NCI-H2171 (cell line): ENCODE measurements at regions not wholly inside any gene's neighbourhood (a gene's known extent, or its start where the extent isn't known, plus 50 kb on each side); places are given as distances from the start of the nearest gene placed in this dataset.
"Not testable (repeated sequence)": the region's sequence is repeated elsewhere in the genome, so short reads cannot be mapped to it uniquely, and the experiment has no call there.

Experiments used
- DNase-seq: peaks from one replicate; lab custom pipeline; 2025; lab: John Stamatoyannopoulos, UW

DNA sequence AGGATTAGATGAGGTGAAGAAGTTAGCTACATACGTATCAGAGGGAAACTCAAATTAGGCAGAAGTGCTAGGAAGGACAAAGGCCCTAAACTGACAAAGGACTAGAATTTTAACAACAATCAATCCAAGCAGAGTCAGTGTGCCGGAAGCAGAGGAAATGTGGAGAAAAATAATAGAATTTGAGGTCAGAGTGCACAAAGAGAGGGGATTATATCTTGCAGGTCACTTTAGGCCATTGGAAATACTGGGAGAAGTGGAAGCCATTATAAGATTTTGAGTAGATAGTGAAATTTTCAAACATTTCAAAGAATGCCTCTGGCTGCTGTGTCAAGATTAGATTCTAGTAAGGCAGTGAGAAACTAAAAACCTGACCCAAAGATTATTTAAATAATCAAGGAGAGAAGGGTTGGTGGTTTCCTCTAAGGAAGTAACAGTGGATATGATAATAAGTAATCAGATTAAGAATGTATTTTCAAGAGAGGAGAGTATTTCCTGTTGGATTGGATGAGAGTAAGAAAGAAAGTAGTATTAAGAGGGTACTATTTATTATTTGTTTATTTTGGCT, 889.2 kb upstream of the NCAM2 start:
- DNase-seq: no peak

DNA sequence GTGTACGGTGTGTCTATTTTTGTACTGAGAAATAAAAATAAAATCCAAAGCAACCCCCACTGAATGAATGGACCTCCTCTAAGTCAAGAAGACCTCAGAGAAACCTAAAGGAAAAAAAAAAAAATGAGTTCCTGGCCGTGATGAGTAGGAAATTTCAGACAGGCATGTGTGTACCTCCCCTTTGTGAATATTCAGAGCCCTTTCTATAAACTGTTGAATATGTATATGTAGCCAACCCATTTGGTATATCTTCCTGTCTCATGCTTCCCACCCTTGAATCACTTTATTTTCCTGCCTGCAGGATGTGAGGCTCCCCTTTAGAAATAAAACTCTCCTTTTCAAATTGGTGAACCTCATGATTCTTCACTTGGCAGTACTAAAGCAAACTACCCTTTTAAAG, 887.8 kb upstream of the NCAM2 start:
- no peak for DNase-seq

DNA sequence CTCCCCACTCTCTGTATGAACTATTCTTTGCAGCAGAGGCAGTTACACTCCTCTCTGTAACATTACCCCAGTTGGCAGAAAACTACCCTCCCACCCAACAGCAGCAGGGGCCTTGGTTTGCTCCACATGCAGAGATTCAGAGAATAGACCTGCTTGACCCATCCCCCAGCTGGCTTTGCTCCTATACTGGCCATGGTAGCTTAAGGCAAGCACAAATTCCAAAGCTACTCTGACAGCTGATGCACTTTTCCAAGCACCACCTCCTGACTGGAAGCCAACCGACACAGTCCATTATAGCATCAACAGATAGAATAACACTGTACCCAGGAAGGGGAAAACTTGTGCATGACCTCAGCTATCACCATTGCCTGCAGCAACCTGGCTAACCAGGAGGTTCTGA, 846.5 kb upstream of the NCAM2 start:
- no peak for DNase-seq

- DNase-seq: no peak
Observed at GRCh38 chr21:20163167-20163566, 835.0 kb upstream of the NCAM2 start.

GRCh38 chr21:20167059-20167458, 831.1 kb upstream of the NCAM2 start:
- no peak for DNase-seq

DNA sequence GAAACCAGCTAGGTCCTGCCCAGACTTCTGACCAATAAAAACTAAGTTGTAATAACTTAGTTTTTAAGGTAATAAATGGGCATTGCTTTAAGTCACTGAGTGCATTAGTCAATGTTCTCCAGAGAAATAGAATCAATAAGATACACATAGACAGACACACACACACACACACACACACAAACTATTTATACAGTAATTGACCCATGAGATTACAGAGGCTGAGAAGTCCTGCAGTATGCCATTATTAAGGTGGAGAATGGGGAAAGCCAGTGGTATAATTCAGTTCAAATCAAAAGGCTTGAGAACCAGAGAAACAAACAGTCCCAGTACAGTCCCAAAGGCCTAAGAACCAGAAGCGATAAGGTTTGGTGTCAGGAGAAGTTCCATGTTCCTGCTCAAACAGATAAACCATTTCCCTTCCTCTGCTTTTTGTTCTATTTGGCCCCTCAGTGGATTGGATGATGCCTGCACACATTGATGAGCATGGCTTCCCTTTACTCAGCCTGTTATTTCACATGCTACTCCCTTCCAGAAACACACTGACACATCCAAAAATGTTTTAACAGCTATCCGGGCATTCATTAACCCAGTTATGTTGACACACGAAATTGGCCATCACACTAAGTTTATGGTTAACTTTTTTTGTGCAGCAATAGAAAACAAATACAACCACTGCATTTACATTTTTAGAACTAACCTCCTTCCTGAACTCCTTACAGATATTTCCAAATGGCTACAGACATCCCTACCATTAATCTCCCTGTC, 828.2 kb upstream of the NCAM2 start:
- no peak for DNase-seq

- DNase-seq: no peak
Observed at GRCh38 chr21:20186186-20186585, 812.0 kb upstream of the NCAM2 start.

DNA sequence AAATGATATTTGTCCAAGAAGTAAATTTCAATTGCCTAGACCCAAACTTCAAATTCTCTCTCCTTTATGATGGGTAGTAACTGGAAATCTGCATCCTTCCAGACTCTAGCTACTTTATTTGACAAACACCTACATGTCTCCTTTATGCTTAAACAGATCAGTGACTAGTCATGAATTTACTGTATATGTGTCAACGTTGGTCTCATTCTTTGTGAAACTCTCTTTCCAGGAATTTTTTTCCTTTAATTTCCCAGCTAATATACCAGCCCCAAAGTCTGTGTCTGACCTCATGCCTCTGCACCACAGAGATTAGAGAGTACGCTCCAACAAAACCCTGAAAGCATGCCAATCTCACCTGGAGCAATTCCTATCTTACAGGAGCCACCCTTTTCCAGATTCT, 811.2 kb upstream of the NCAM2 start:
- DNase-seq: no peak

DNA sequence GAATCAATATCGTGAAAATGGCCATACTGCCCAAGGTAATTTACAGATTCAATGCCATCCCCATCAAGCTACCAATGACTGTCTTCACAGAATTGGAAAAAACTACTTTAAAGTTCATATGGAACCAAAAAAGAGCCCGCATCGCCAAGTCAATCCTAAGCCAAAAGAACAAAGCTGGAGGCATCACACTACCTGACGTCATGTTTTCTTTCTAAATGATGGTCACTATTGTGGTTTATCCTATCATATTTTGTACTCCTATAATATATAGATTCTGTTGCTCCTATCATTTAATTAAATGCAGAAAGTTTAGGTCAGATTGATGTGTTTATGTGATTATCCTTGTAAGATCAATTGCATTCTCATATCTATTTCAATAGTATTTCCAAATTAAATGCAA, 796.9 kb upstream of the NCAM2 start:
- not testable (repeated sequence) for DNase-seq

GRCh38 chr21:20207335-20207734, 790.9 kb upstream of the NCAM2 start:
- DNase-seq: no peak

GRCh38 chr21:20215959-20216358, 782.2 kb upstream of the NCAM2 start:
- DNase-seq: no peak

GRCh38 chr21:20220586-20220985, 777.6 kb upstream of the NCAM2 start:
- no peak for DNase-seq

DNA sequence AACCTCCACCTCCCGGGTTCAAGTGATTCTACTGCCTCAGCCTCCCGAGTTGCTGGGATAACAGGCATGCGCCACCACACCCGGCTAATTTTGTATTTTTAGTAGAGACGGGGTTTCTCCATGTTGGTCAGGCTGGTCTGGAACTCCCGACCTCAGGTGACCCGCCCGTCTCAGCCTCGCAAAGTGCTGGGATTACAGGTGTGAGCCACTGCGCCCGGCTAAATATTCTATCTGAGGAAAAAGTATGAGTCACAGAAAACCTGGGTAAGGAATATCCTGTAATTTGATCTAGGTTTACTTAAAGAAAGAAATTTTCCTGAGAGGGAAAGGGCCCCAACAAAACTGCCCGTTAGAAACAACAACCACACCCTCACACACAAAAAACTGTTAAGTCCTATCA, 776.2 kb upstream of the NCAM2 start:
- DNase-seq: not testable (repeated sequence)

DNA sequence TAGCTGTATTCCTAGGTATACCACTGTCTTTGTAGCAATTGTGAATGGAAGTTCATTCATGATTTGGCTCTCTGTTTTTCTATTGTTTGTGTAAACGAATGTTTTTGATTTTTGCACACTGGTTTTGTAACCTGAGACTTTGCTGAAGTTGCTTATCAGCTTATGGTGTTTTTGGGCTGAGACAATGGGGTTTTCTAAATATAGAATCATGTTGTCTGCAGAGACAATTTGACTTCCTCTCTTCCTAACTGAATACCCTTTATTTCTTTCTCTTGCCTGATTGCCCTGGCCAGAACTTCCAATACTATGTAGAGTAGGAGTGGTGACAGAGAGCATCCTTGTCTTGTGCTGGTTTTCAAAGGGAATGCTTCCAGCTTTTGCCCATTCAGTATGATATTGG, 761.6 kb upstream of the NCAM2 start:
- DNase-seq: not testable (repeated sequence)

- DNase-seq: no peak
Observed at GRCh38 chr21:20249401-20249800, 748.8 kb upstream of the NCAM2 start.

- DNase-seq: no peak
Observed at GRCh38 chr21:20250337-20250736, 747.9 kb upstream of the NCAM2 start.

GRCh38 chr21:20253261-20253660, 744.9 kb upstream of the NCAM2 start:
- DNase-seq: no peak

- DNase-seq: no peak
Observed at GRCh38 chr21:20254964-20255363, 743.2 kb upstream of the NCAM2 start.

DNA sequence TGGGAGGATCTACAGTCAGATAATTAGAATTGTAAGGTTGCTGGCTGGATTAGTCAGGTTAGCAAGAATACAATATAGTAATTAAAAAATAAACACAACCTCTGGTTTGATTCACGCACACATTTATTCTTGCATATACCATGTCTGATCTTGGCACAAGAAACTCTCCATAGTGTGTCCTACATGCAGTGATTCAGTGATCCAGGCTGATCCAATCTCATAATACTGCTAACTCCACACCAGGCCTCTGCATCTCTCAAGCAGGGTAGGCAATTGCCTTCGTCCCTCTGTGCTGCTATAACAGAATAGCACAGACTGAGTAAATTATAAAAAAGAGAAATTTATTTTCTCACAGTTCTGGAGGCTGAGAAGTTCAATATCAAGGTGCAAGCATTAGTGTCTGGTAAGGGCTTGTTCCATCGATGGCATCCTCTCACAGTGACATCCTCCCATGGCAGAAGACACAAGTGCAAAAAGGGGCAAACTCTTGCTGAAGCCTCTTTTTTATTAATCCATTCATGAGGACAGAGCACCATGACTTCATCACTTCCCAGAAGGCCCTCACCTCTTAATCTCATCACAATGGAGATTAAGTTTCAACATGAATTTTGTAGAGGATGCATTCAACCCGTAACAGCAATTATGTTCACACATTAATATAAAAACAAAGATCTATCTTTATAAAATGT, 741.0 kb upstream of the NCAM2 start:
- DNase-seq: no peak

- DNase-seq: no peak
Observed at GRCh38 chr21:20258542-20258941, 739.7 kb upstream of the NCAM2 start.

GRCh38 chr21:20259031-20259867, 739.0 kb upstream of the NCAM2 start:
- no peak for DNase-seq

DNA sequence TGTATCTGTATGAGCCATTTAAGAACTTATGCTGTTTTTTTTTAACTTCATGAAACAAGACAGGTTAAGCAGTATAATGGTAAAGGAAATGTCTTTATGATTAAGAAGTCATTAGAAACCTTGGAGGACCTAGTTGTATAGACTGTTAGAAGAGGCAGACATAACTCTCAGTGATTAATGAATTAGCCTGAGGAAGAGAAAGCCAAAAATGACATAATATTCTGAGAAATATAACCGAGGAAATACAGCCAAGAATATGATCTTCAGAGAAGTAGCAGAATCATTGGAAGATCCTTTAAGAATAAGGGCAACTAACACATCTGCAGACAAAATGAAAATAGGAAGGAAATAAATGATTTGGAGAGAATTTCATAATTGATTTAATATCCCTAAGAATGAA, 738.1 kb upstream of the NCAM2 start:
- DNase-seq: no peak

GRCh38 chr21:20261364-20261763, 736.8 kb upstream of the NCAM2 start:
- DNase-seq: no peak
